ENCODE measurements at regions not wholly inside any gene's neighbourhood (a gene's known extent, or its start where the extent isn't known, plus 50 kb on each side); places are given as distances from the start of the nearest gene placed in this dataset.

DNA sequence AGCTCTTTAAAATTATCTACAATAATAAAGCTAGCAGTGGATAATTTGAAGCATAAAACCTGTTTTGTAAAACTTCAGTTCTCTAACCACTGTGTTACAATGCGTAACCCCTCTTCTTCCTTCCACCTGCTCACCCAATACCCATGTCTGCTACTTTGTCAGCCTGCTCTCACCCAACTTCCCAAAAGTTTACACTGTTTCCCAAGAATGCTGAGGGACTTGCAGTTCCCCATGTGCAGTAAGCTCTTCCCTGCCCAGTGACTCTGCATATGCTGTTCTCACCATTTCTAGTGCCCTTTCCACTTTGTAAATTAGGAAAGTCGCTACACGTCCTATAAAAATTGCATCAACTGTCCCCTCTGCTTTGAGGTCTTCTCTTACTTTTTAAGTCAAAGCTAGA, 315.9 kb upstream of the SEMA6D start:
- Histone ChIP-seq H3K27me3 (replicated peaks; ENCODE audit: insufficient read depth, low read length) (no peaks in the 10 kb centered on the region), H3K4me3 (ENCODE audit: low read length) (no peak overlapping the region), H3K27ac (ENCODE audit: low read length) (no peak overlapping the region), H3K9me2 (replicated peaks; ENCODE audit: insufficient read depth, low read length) (no peaks in the 10 kb centered on the region), H4K20me1 (ENCODE audit: insufficient read depth, low read length) (no peaks in the 10 kb centered on the region), H3K79me2 (ENCODE audit: low read length) (no peaks in the 10 kb centered on the region), H3K9me3 (replicated peaks; ENCODE audit: insufficient read depth, low read length) (no peaks in the 10 kb centered on the region), H2AFZ (ENCODE audit: low read length) (no peak overlapping the region), H3K4me2 (ENCODE audit: low read depth, low read length) (no peak overlapping the region), H3K9ac (ENCODE audit: low read length) (no peak overlapping the region), H3F3A (ENCODE audit: insufficient read depth, low read length) (no peaks in the 10 kb centered on the region), H3K36me3 (replicated peaks; ENCODE audit: insufficient read depth, low read length) (no peaks in the 10 kb centered on the region), H3K4me1 (ENCODE audit: low read length) (no peaks in the 10 kb centered on the region)
- TF ChIP-seq EZH2phosphoT487 (IDR thresholded peaks at IDR 0.05; ENCODE audit: low read length), result no peak
- TF ChIP-seq, protein P1, sequence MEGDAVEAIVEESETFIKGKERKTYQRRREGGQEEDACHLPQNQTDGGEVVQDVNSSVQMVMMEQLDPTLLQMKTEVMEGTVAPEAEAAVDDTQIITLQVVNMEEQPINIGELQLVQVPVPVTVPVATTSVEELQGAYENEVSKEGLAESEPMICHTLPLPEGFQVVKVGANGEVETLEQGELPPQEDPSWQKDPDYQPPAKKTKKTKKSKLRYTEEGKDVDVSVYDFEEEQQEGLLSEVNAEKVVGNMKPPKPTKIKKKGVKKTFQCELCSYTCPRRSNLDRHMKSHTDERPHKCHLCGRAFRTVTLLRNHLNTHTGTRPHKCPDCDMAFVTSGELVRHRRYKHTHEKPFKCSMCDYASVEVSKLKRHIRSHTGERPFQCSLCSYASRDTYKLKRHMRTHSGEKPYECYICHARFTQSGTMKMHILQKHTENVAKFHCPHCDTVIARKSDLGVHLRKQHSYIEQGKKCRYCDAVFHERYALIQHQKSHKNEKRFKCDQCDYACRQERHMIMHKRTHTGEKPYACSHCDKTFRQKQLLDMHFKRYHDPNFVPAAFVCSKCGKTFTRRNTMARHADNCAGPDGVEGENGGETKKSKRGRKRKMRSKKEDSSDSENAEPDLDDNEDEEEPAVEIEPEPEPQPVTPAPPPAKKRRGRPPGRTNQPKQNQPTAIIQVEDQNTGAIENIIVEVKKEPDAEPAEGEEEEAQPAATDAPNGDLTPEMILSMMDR (IDR thresholded peaks at IDR 0.05; ENCODE audit: low read length), result no peak
- TF ChIP-seq EZH2 (optimal IDR thresholded peaks at IDR 0.05; ENCODE audit: low read depth, low read length), result no peak
- no peak for DNase-seq

DNA sequence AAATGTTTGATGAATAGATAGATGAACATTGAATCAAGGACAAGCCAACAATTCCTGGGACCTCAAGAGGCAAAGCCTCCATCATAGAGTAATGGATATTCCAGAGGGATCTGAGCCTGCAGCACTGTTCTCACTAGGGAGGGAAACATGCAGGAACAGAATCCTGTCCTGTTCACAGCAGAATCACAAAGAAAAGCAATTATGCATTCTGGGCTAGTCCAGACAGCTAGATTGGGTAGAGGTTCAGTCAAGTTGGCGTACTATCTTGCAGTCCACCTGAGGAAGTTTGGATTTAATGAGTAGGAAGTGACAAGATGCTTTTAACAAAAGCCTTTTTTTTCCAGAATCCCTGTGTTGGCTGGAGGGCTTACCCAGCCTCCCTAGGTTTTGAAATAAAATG, 314.5 kb upstream of the SEMA6D start:
- TF ChIP-seq, protein P1 (IDR thresholded peaks at IDR 0.05; ENCODE audit: low read length), result no peak
- TF ChIP-seq EZH2 (optimal IDR thresholded peaks at IDR 0.05; ENCODE audit: low read depth, low read length) (no peak), EZH2phosphoT487 (IDR thresholded peaks at IDR 0.05; ENCODE audit: low read length) (no peak)
- Histone ChIP-seq H3K4me3 (ENCODE audit: low read length) (no peak overlapping the region), H3K36me3 (replicated peaks; ENCODE audit: insufficient read depth, low read length) (no peaks in the 10 kb centered on the region), H3K9ac (ENCODE audit: low read length) (no peak overlapping the region), H3K4me2 (ENCODE audit: low read depth, low read length) (no peak overlapping the region), H4K20me1 (ENCODE audit: insufficient read depth, low read length) (no peaks in the 10 kb centered on the region), H3K4me1 (ENCODE audit: low read length) (no peaks in the 10 kb centered on the region), H3K27me3 (replicated peaks; ENCODE audit: insufficient read depth, low read length) (no peaks in the 10 kb centered on the region), H3K9me2 (replicated peaks; ENCODE audit: insufficient read depth, low read length) (no peaks in the 10 kb centered on the region), H3K79me2 (ENCODE audit: low read length) (no peaks in the 10 kb centered on the region), H3K27ac (ENCODE audit: low read length) (no peak overlapping the region), H3F3A (ENCODE audit: insufficient read depth, low read length) (no peaks in the 10 kb centered on the region), H3K9me3 (replicated peaks; ENCODE audit: insufficient read depth, low read length) (no peaks in the 10 kb centered on the region), H2AFZ (ENCODE audit: low read length) (no peak overlapping the region)
- no peak for DNase-seq

DNA sequence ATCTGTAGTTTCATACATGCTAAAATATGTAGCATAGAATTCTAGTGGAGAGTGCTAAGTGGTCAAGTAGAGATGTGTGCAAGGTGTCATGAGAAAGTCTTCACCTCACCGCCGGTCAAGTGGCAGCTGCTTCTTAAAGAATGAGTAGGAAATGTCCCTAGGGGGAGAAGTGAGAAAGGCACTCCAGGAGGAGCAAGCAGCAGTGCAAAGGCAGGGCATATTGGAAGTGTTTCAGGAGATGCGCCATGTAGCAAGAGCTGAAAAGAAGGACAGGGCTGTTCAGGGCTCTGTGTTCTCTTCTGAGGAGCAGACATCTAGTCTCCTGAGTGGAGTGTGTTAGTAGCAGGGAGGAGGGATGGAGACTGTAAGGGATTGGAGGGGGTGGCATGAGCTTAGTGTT, 312.4 kb upstream of the SEMA6D start:
- no peaks in the 10 kb centered on the region for H3K36me3 ChIP-seq (replicated peaks; ENCODE audit: insufficient read depth, low read length)
- no peaks in the 10 kb centered on the region for H3F3A ChIP-seq (ENCODE audit: insufficient read depth, low read length)
- no peaks in the 10 kb centered on the region for H3K9me3 ChIP-seq (replicated peaks; ENCODE audit: insufficient read depth, low read length)
- H3K27me3 ChIP-seq (replicated peaks; ENCODE audit: insufficient read depth, low read length), result no peaks in the 10 kb centered on the region
- no peaks in the 10 kb centered on the region for H4K20me1 ChIP-seq (ENCODE audit: insufficient read depth, low read length)
- DNase-seq, result no peak
- H3K4me2 ChIP-seq (ENCODE audit: low read depth, low read length), result no peak overlapping the region
- H3K9ac ChIP-seq (ENCODE audit: low read length), result no peak overlapping the region
- H3K27ac ChIP-seq (ENCODE audit: low read length), result no peak overlapping the region
- no peak overlapping the region for H2AFZ ChIP-seq (ENCODE audit: low read length)
- TF ChIP-seq EZH2phosphoT487 (IDR thresholded peaks at IDR 0.05; ENCODE audit: low read length), result no peak
- no peak for TF ChIP-seq EZH2 (optimal IDR thresholded peaks at IDR 0.05; ENCODE audit: low read depth, low read length)
- TF ChIP-seq, protein P1 (IDR thresholded peaks at IDR 0.05; ENCODE audit: low read length), result no peak
- H3K79me2 ChIP-seq (ENCODE audit: low read length), result no peaks in the 10 kb centered on the region
- no peak overlapping the region for H3K4me3 ChIP-seq (ENCODE audit: low read length)
- no peaks in the 10 kb centered on the region for H3K9me2 ChIP-seq (replicated peaks; ENCODE audit: insufficient read depth, low read length)
- no peaks in the 10 kb centered on the region for H3K4me1 ChIP-seq (ENCODE audit: low read length)

Data from MM.1S (cell line).